Ectodermal cell (in vitro differentiated cells): ENCODE measurements at regions not wholly inside any gene's neighbourhood (a gene's known extent, or its start where the extent isn't known, plus 50 kb on each side); places are given as distances from the start of the nearest gene placed in this dataset.

Source experiments
- H3K27ac ChIP-seq: 2 replicates; pipeline ENCODE4 v1.7.0; 2013; ENCODE audit warnings: mild to moderate bottlenecking, low read depth, low read length; ENCODE audit not compliant: insufficient read depth, poor library complexity, severe bottlenecking
- H3K27me3 ChIP-seq: 2 replicates; pipeline ENCODE4 v1.7.0; 2013; ENCODE audit warnings: mild to moderate bottlenecking, low read length; ENCODE audit not compliant: insufficient read depth, control insufficient read depth, poor library complexity, severe bottlenecking
- H3K36me3 ChIP-seq: one replicate; pipeline ENCODE4 v1.7.0; 2013; ENCODE audit warnings: low read length; ENCODE audit not compliant: control insufficient read depth, insufficient read depth
- H3K4me1 ChIP-seq: one replicate; pipeline ENCODE4 v1.7.0; 2013; ENCODE audit warnings: low read length; ENCODE audit not compliant: control insufficient read depth, insufficient read depth
- H3K4me3 ChIP-seq: 2 replicates; pipeline ENCODE4 v1.7.0; 2013; ENCODE audit warnings: low read depth, low read length, control low read depth; ENCODE audit not compliant: insufficient read depth
- H3K9me3 ChIP-seq: 2 replicates; pipeline ENCODE4 v1.7.0; 2013; ENCODE audit warnings: mild to moderate bottlenecking, low read length, moderate library complexity; ENCODE audit not compliant: control insufficient read depth
- WGBS, 2 experiments: methylation state at CpG; one replicate each; pipeline ENCODE4 v1.1.7; 2013; ENCODE audit warnings: missing lambda C conversion rate in 2 of 2; 5-methylcytosine and 5-hydroxymethylcytosine counted together

DNA sequence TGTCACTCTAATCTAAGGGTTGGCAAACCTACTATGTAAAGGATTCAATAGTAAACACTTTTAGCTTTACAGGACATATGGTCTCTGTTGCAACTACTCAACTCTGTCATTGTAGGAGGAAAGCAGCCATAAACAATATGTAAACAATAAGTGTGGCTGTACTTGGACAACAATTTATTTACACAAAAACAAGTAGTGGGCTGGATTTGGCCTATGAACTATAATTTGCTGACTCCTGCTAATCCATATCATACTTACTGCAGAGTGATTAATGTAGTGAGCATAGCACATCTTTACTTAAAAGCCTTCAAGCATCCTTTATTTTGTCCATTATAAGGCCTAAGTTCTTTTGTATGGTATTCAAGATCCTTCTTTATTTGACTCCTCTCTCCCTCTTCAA, 441.9 kb downstream of the ZIC1 start:
- Histone ChIP-seq H3K36me3 (no peaks in the 10 kb centered on the region), H3K4me1 (peaks cover 5% of the 10 kb centered on the region), H3K9me3 (no peaks in the 10 kb centered on the region), H3K27ac (no peak overlapping the region), H3K27me3 (no peaks in the 10 kb centered on the region), H3K4me3 (no peak overlapping the region)

DNA sequence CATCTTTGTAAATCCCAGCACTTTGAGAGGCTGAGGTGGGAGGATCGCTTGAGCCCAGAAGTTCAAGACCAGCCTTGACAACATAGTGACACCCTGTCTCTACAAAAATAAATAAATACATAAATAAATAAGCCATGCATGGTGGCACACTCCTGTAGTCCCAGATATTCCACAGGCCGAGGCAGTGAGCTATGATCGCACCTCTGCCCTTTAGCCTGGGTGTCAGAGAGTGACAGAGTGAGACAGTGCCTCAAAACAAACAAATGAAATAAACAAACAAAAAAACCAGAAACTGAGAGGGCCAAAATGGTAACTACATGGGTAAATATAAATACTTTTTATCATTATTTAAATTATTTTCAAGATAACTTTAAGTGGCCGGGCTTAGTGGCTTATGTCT, 445.4 kb downstream of the ZIC1 start:
- H3K36me3 ChIP-seq: no peaks in the 10 kb centered on the region
- no peak overlapping the region for H3K4me3 ChIP-seq
- H3K27me3 ChIP-seq: no peaks in the 10 kb centered on the region
- WGBS, 2 experiments: 92 to 96% methylated on average over 4 of the region's 4 CpGs
- H3K4me1 ChIP-seq: no peaks in the 10 kb centered on the region
- H3K9me3 ChIP-seq: no peaks in the 10 kb centered on the region
- H3K27ac ChIP-seq: no peak overlapping the region

DNA sequence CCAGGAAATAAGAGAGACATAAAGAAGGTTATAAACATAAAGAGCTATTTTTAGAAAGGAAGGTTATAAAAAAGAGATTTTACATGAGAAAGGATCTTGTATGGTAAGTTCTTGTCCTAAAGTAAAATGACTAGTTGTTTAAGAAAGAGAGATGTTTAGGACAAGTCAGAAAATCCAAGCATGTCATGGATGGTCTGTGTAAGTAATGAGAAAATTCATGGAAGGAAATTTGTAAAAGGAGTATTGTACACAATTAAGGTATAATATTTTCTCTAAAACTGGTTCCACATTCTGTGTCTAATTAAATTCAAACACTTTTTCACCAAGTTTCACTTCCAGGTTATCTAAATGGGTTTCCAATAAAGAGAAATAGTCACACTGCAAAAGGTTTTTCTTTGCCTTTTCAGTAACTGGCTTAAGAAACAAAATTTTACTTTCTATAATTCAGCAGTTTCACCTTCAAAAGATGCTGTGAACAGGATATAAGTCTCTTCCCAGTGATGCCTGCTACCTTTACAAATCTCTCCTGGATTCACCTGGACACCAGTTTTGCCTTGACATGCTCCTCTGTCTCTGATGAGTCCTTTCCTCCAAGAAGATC, 455.7 kb downstream of the ZIC1 start:
- H3K9me3 ChIP-seq: peaks cover 14% of the 10 kb centered on the region
- no peaks in the 10 kb centered on the region for H3K36me3 ChIP-seq
- no peak overlapping the region for H3K27ac ChIP-seq
- H3K27me3 ChIP-seq: no peaks in the 10 kb centered on the region
- no peak overlapping the region for H3K4me3 ChIP-seq
- no peaks in the 10 kb centered on the region for H3K4me1 ChIP-seq

- 100% methylated on average over 1 of the region's 1 CpG; no CpG with 5 or more reads in 1 of the 2 experiments for WGBS, 2 experiments
- Histone ChIP-seq H3K4me3 (no peak overlapping the region), H3K27ac (no peak overlapping the region), H3K4me1 (no peaks in the 10 kb centered on the region), H3K9me3 (peaks cover 14% of the 10 kb centered on the region), H3K36me3 (no peaks in the 10 kb centered on the region), H3K27me3 (no peaks in the 10 kb centered on the region)
Measured at GRCh38 chr3:147866561-147866960, 457.4 kb downstream of the ZIC1 start.

GRCh38 chr3:147872568-147872967, 463.4 kb downstream of the ZIC1 start:
- Histone ChIP-seq H3K4me3 (no peak overlapping the region), H3K27ac (no peak overlapping the region), H3K9me3 (no peaks in the 10 kb centered on the region), H3K36me3 (no peaks in the 10 kb centered on the region), H3K4me1 (no peaks in the 10 kb centered on the region), H3K27me3 (no peaks in the 10 kb centered on the region)
- 95 to 99% methylated on average over 3 to 4 of the region's 4 CpGs for WGBS, 2 experiments

GRCh38 chr3:147875498-147875897, 466.3 kb downstream of the ZIC1 start:
- Histone ChIP-seq H3K36me3 (no peaks in the 10 kb centered on the region), H3K4me1 (no peaks in the 10 kb centered on the region), H3K9me3 (no peaks in the 10 kb centered on the region), H3K27me3 (no peaks in the 10 kb centered on the region), H3K27ac (no peak overlapping the region), H3K4me3 (no peak overlapping the region)
- 94 to 100% methylated on average over 1 to 2 of the region's 2 CpGs for WGBS, 2 experiments

- WGBS, 2 experiments: 96% methylated on average over 2 of the region's 2 CpGs
- Histone ChIP-seq H3K27ac (no peak overlapping the region), H3K4me3 (no peak overlapping the region), H3K27me3 (no peaks in the 10 kb centered on the region), H3K36me3 (no peaks in the 10 kb centered on the region), H3K4me1 (no peaks in the 10 kb centered on the region), H3K9me3 (peaks cover 8% of the 10 kb centered on the region)
Measured at GRCh38 chr3:147881933-147882332, 472.8 kb downstream of the ZIC1 start.

- Histone ChIP-seq H3K4me1 (no peaks in the 10 kb centered on the region), H3K9me3 (no peaks in the 10 kb centered on the region), H3K27me3 (no peaks in the 10 kb centered on the region), H3K4me3 (no peak overlapping the region), H3K27ac (no peak overlapping the region), H3K36me3 (no peaks in the 10 kb centered on the region)
- 77% methylated on average over 2 of the region's 2 CpGs for WGBS, 2 experiments
Measured at GRCh38 chr3:147886879-147887278, 477.7 kb downstream of the ZIC1 start.

DNA sequence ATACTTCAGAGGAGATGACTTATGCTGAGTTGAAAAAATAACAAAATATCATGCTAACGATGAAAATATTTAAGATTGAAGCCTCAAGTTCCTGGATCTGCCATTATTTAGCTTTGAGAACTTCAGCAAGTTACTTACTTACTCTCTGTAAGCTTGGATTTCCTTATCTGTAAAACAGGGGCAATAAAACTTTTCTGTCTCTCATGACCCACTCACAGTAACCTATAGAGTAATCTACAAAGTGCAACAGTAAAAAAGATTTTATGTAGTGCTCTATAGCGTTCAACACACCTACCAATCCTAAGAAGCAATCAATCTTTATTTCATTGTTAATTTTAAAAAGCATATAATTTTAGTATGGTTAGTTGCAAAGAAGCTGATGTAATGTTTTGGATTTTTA, 478.6 kb downstream of the ZIC1 start:
- Histone ChIP-seq H3K4me3 (no peak overlapping the region), H3K27ac (no peak overlapping the region)
- WGBS, 2 experiments: 85 to 93% methylated on average over 1 of the region's 2 CpGs

DNA sequence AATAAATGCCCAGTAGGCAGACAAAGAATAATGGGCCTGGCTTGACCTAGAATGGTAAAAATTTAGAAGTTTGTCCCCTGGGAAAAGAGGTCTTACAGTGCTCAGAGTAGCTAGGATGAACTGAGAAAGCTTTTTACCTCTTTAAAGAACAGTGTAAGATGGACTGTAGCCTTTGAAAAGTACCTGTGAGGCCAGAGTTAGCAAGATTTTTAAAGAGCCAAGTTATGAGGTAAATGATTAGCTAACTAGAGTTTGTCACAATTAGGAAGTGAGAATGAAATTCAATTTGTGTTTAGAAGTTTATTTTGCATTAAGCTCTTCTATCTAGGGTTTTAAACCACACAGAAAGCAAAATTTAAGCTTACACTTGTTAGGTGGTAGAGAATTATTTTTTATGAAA, 480.9 kb downstream of the ZIC1 start:
- Histone ChIP-seq H3K9me3 (no peaks in the 10 kb centered on the region), H3K27ac (no peak overlapping the region), H3K36me3 (no peaks in the 10 kb centered on the region), H3K27me3 (no peaks in the 10 kb centered on the region), H3K4me3 (no peak overlapping the region), H3K4me1 (no peaks in the 10 kb centered on the region)

More for the DNA sequence above, 478.6 kb downstream of the ZIC1 start:
- no peaks in the 10 kb centered on the region for H3K36me3 ChIP-seq
- H3K4me1 ChIP-seq: no peaks in the 10 kb centered on the region
- H3K9me3 ChIP-seq: no peaks in the 10 kb centered on the region
- no peaks in the 10 kb centered on the region for H3K27me3 ChIP-seq

DNA sequence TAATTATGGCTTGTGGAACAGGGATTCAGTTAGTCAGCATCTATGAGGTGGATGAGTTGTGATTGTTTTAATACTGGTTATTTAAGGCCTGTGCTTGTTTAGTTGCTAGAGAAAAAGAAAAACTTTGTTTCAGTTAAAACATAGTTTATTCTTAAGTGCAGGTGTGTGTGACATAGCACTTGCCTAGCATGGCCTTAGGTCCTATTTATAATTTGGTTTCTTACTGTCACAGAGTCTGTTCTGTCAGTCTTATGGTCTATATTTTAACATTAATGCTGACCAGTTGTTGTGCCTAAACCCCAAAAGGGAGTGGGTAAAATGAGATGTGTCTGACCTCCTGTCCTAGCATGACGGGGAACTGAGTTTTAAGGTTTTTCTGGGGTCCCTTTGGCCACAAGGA, 486.3 kb downstream of the ZIC1 start:
- H3K9me3 ChIP-seq: no peaks in the 10 kb centered on the region
- H3K4me1 ChIP-seq: no peaks in the 10 kb centered on the region
- no peak overlapping the region for H3K27ac ChIP-seq
- no peaks in the 10 kb centered on the region for H3K27me3 ChIP-seq
- no peak overlapping the region for H3K4me3 ChIP-seq
- H3K36me3 ChIP-seq: no peaks in the 10 kb centered on the region
- WGBS, 2 experiments: 100% methylated on average over 1 of the region's 1 CpG
